Hippocampal formation (tissue), 2 donors: ENCODE measurements at regions not wholly inside any gene's neighbourhood (a gene's known extent, or its start where the extent isn't known, plus 50 kb on each side); places are given as distances from the start of the nearest gene placed in this dataset.
"Not testable (repeated sequence)": the region's sequence is repeated elsewhere in the genome, so short reads cannot be mapped to it uniquely, and the experiment has no call there.

ENCODE experiments used
- DNase-seq, 2 donors: peaks; one replicate each; lab custom pipeline; 2025; lab: John Stamatoyannopoulos, UW

- no peak for DNase-seq
Observed at GRCh38 chr10:125247576-125247975, 87.2 kb upstream of the CTBP2 start.

- DNase-seq = no peak
Observed at GRCh38 chr10:125243532-125244253, 83.3 kb upstream of the CTBP2 start.

- DNase-seq = no peak
Observed at GRCh38 chr10:125238682-125239081, 78.3 kb upstream of the CTBP2 start.

- no peak for DNase-seq
Observed at GRCh38 chr10:125236091-125236490, 75.7 kb upstream of the CTBP2 start.

GRCh38 chr10:125235093-125236069, 75.0 kb upstream of the CTBP2 start:
- DNase-seq = no peak

GRCh38 chr10:125234576-125234975, 74.2 kb upstream of the CTBP2 start:
- not testable (repeated sequence) for DNase-seq

GRCh38 chr10:125233726-125234125, 73.4 kb upstream of the CTBP2 start:
- no peak for DNase-seq

- DNase-seq = no peak
Observed at GRCh38 chr10:125232841-125233240, 72.5 kb upstream of the CTBP2 start.

GRCh38 chr10:125231813-125232475, 71.6 kb upstream of the CTBP2 start:
- DNase-seq = no peak

- no peak for DNase-seq
Observed at GRCh38 chr10:125231116-125231812, 70.9 kb upstream of the CTBP2 start.

- no peak for DNase-seq
Observed at GRCh38 chr10:125230251-125230650, 69.9 kb upstream of the CTBP2 start.

- not testable (repeated sequence) for DNase-seq
Observed at GRCh38 chr10:125228245-125228940, 68.0 kb upstream of the CTBP2 start.

- DNase-seq = no peak
Observed at GRCh38 chr10:125227546-125227945, 67.2 kb upstream of the CTBP2 start.

- no peak for DNase-seq
Observed at GRCh38 chr10:125226823-125227222, 66.5 kb upstream of the CTBP2 start.

GRCh38 chr10:125226005-125226404, 65.6 kb upstream of the CTBP2 start:
- DNase-seq = no peak

GRCh38 chr10:125225051-125225450, 64.7 kb upstream of the CTBP2 start:
- DNase-seq = no peak

GRCh38 chr10:125222515-125223308, 62.3 kb upstream of the CTBP2 start:
- no peak for DNase-seq

GRCh38 chr10:125221716-125222115, 61.4 kb upstream of the CTBP2 start:
- DNase-seq = no peak

- no peak for DNase-seq
Observed at GRCh38 chr10:125219776-125220175, 59.4 kb upstream of the CTBP2 start.

- no peak for DNase-seq
Observed at GRCh38 chr10:125218967-125219366, 58.6 kb upstream of the CTBP2 start.
